H9 (cell line): ENCODE measurements at regions not wholly inside any gene's neighbourhood (a gene's known extent, or its start where the extent isn't known, plus 50 kb on each side); places are given as distances from the start of the nearest gene placed in this dataset.
A peak's percentile ranks its signal among the peaks of the same experiment; 100 is the strongest.

Source experiments
- DNase-seq: peaks from one replicate; pipeline ENCODE4 v3.0.0-alpha.2; 2017
- H2AFZ ChIP-seq: one replicate; pipeline ENCODE4 v1.6.1; 2013; ENCODE audit warnings: mild to moderate bottlenecking, low read length, control low read depth, moderate library complexity
- H2AK5ac ChIP-seq: 2 replicates; pipeline ENCODE4 v1.6.1; 2013; ENCODE audit warnings: low read length, control low read depth, mixed read lengths; ENCODE audit not compliant: insufficient read length
- H2BK120ac ChIP-seq: one replicate; pipeline ENCODE4 v1.6.1; 2013; ENCODE audit warnings: low read depth, mild to moderate bottlenecking, low read length, control low read depth, inconsistent platforms; ENCODE audit not compliant: poor library complexity, severe bottlenecking
- H2BK12ac ChIP-seq: 2 replicates; pipeline ENCODE4 v1.6.1; 2013; ENCODE audit warnings: low read length, control low read depth, mixed read lengths, low read depth; ENCODE audit not compliant: insufficient read length
- H2BK15ac ChIP-seq: 2 replicates; pipeline ENCODE4 v1.6.1; 2013; ENCODE audit warnings: low read depth, low read length, control low read depth
- H2BK20ac ChIP-seq: one replicate; pipeline ENCODE4 v1.6.1; 2013; ENCODE audit warnings: low read depth, mild to moderate bottlenecking, low read length, control low read depth, inconsistent platforms; ENCODE audit not compliant: poor library complexity, severe bottlenecking
- H2BK5ac ChIP-seq: 2 replicates; pipeline ENCODE4 v1.6.1; 2013; ENCODE audit warnings: low read length, control low read depth, mixed read lengths; ENCODE audit not compliant: insufficient read length
- H3K14ac ChIP-seq: 2 replicates; pipeline ENCODE4 v1.6.1; 2013; ENCODE audit warnings: low read length, control low read depth; ENCODE audit not compliant: insufficient read depth
- H3K18ac ChIP-seq: 2 replicates; pipeline ENCODE4 v1.6.1; 2013; ENCODE audit warnings: low read depth, mild to moderate bottlenecking, mixed read lengths, low read length, control low read depth; ENCODE audit not compliant: insufficient read length
- H3K23ac ChIP-seq: 2 replicates; pipeline ENCODE4 v1.6.1; 2013; ENCODE audit warnings: low read length, control low read depth, mixed read lengths, low read depth; ENCODE audit not compliant: insufficient read length
- H3K23me2 ChIP-seq: 2 replicates; pipeline ENCODE4 v1.6.1; 2013; ENCODE audit warnings: low read depth, mild to moderate bottlenecking, mixed read lengths, low read length, control low read depth; ENCODE audit not compliant: insufficient read length, poor library complexity, severe bottlenecking
- H3K27ac ChIP-seq: 2 replicates; pipeline ENCODE4 v1.5.1; 2013; ENCODE audit warnings: low read length, control low read depth, mixed read lengths, low read depth; ENCODE audit not compliant: insufficient read length
- H3K27me3 ChIP-seq: 2 replicates; pipeline ENCODE4 v1.6.1; 2013; ENCODE audit warnings: low read length, control low read depth, inconsistent platforms; ENCODE audit not compliant: insufficient read depth
- H3K4ac ChIP-seq: 2 replicates; pipeline ENCODE4 v1.6.1; 2013; ENCODE audit warnings: low read depth, mild to moderate bottlenecking, control low read depth, inconsistent platforms, low read length, moderate library complexity
- H3K4me1 ChIP-seq: 2 replicates; pipeline ENCODE4 v1.6.1; 2013; ENCODE audit warnings: low read length, control low read depth, inconsistent platforms; ENCODE audit not compliant: insufficient read depth
- H3K4me2 ChIP-seq: 2 replicates; pipeline ENCODE4 v1.6.1; 2013; ENCODE audit warnings: low read length, control low read depth, mixed read lengths; ENCODE audit not compliant: insufficient read length, insufficient read depth
- H3K56ac ChIP-seq: 2 replicates; pipeline ENCODE4 v1.6.1; 2013; ENCODE audit warnings: low read depth, mild to moderate bottlenecking, mixed read lengths, low read length, control low read depth; ENCODE audit not compliant: insufficient read length
- H3K79me1 ChIP-seq: 2 replicates; pipeline ENCODE4 v1.6.1; 2013; ENCODE audit warnings: low read depth, mild to moderate bottlenecking, moderate library complexity, low read length, control low read depth, inconsistent platforms; ENCODE audit not compliant: insufficient read depth, poor library complexity, severe bottlenecking
- H3K79me2 ChIP-seq: 2 replicates; pipeline ENCODE4 v1.6.1; 2013; ENCODE audit warnings: low read length, control low read depth, inconsistent platforms; ENCODE audit not compliant: insufficient read depth
- H3K9ac ChIP-seq: 2 replicates; pipeline ENCODE4 v1.6.1; 2013; ENCODE audit warnings: low read length, control low read depth, mixed read lengths; ENCODE audit not compliant: insufficient read length; ENCODE audit errors: extremely low read depth
- H3K9me3 ChIP-seq: one replicate; pipeline ENCODE4 v1.6.1; 2013; ENCODE audit warnings: low read depth, low read length, inconsistent platforms; ENCODE audit not compliant: control insufficient read depth
- H3T11ph ChIP-seq: one replicate; pipeline ENCODE4 v1.6.1; 2013; ENCODE audit warnings: mild to moderate bottlenecking, low read length, control low read depth, inconsistent platforms
- H4K20me1 ChIP-seq: one replicate; pipeline ENCODE4 v1.6.1; 2013; ENCODE audit not compliant: control insufficient read depth, insufficient read length, insufficient read depth
- H4K5ac ChIP-seq: 2 replicates; pipeline ENCODE4 v1.6.1; 2013; ENCODE audit warnings: low read depth, mild to moderate bottlenecking, mixed read lengths, low read length, control low read depth; ENCODE audit not compliant: insufficient read length
- H4K8ac ChIP-seq: replicated peaks from 2 replicates; pipeline ENCODE4 v1.6.1; 2013; ENCODE audit warnings: low read length, control low read depth, mixed read lengths, low read depth; ENCODE audit not compliant: insufficient read length
- H4K91ac ChIP-seq: 2 replicates; pipeline ENCODE4 v1.6.1; 2013; ENCODE audit warnings: low read depth, mild to moderate bottlenecking, moderate library complexity, mixed read lengths, low read length, control low read depth; ENCODE audit not compliant: insufficient read length
- H3K27ac Mint-ChIP-seq, 3 experiments: 2 replicates in 2 of 3; 3 replicates in 1 of 3; pipeline ENCODE4 v1.8.0; 2020 to 2021; ENCODE audit warnings: mixed read lengths in 3 of 3, mild to moderate bottlenecking in 1 of 3, moderate library complexity in 1 of 3
- H3K27me3 Mint-ChIP-seq: 2 replicates; pipeline ENCODE4 v1.8.0; 2021; ENCODE audit warnings: low read depth, mild to moderate bottlenecking, moderate library complexity, mixed read lengths
- H3K36me3 Mint-ChIP-seq, 3 experiments: 2 replicates in 2 of 3; 3 replicates in 1 of 3; pipeline ENCODE4 v1.8.0; 2020 to 2021; ENCODE audit warnings: low read depth in 3 of 3, mixed read lengths in 3 of 3; ENCODE audit not compliant: insufficient read depth in 1 of 3
- H3K4me1 Mint-ChIP-seq, 2 experiments: 2 replicates each; pipeline ENCODE4 v1.8.0; 2020; ENCODE audit warnings: mixed read lengths in 2 of 2
- H3K4me3 Mint-ChIP-seq, 2 experiments: 2 replicates in 1 of 2; 3 replicates in 1 of 2; pipeline ENCODE4 v1.8.0; 2020 to 2021; ENCODE audit warnings: mild to moderate bottlenecking in 2 of 2, mixed read lengths in 2 of 2, moderate library complexity in 1 of 2
- H3K9me3 Mint-ChIP-seq, 2 experiments: 2 replicates in 1 of 2; 3 replicates in 1 of 2; pipeline ENCODE4 v1.8.0; 2020; ENCODE audit warnings: mild to moderate bottlenecking in 2 of 2, mixed read lengths in 2 of 2, moderate library complexity in 1 of 2
- WGBS: extraction: QIAGEN DNeasy Blood & Tissue Kit; methylation state at CpG from one replicate; pipeline ENCODE4 v1.1.7; 2013; ENCODE audit warnings: missing lambda C conversion rate, low lambda C conversion rate, mixed read lengths; ENCODE audit not compliant: insufficient read length; ENCODE audit errors: extremely low coverage; 5-methylcytosine and 5-hydroxymethylcytosine counted together
- TF ChIP-seq, protein P1 (sequence below): fragments of 200-600 bp; sonication (generic); conservative IDR thresholded peaks from 3 replicates; pipeline ENCODE4 v1.8.0; 2021; ENCODE audit warnings: antibody characterized with exemption, mild to moderate bottlenecking

DNA sequence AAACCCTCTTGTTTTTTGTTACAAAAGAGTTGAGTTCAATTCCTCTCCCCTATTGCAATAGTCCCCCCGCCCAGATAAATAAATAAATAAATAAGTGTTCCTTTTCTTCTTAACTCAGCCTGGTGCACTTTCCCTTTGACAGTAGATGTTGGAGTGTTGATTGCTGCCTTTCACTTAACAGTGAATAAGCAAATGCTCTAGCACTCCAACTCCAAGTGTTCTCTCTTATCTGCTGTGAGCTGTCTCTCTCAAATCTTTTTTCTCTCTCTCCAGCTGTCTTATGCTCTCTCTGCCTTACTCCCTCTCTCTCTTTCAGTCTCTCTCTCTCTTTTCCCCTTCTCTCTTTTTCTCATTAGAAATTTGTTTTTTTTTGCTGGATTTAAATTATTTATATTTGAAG lies 216.7 kb downstream of the TMX3 start:
- Mint-ChIP-seq H3K4me3 (no peak overlapping the region), H3K9me3 (no peaks in the 10 kb centered on the region), H3K27me3 (no peaks in the 10 kb centered on the region), H3K4me1 (peaks cover 12 to 21% of the 10 kb centered on the region in 2 experiments), H3K36me3 (no peaks in the 10 kb centered on the region), H3K27ac (peak overlapping the region in 1 of 3 experiments; percentile 28; a peak in 1 of 7 replicates)
- Histone ChIP-seq H2BK120ac (no peak overlapping the region), H3K4me2 (no peak overlapping the region), H4K5ac (no peak overlapping the region), H3K14ac (no peak overlapping the region), H3K9ac (no peak overlapping the region), H3K4ac (no peak overlapping the region), H2BK20ac (no peak overlapping the region), H3K79me2 (no peaks in the 10 kb centered on the region), H3K27ac (no peak overlapping the region), H3K79me1 (no peaks in the 10 kb centered on the region), H3T11ph (no peak overlapping the region), H2BK5ac (no peak overlapping the region), H3K18ac (no peak overlapping the region), H2BK12ac (no peak overlapping the region), H2AFZ (no peak overlapping the region), H4K8ac (no peak overlapping the region), H3K27me3 (no peaks in the 10 kb centered on the region), H4K91ac (no peak overlapping the region), H3K4me1 (no peaks in the 10 kb centered on the region; the same call in 1 of the 2 replicates), H2BK15ac (no peak overlapping the region), H3K23me2 (no peaks in the 10 kb centered on the region), H2AK5ac (no peak overlapping the region), H3K9me3 (no peaks in the 10 kb centered on the region), H3K56ac (no peak overlapping the region), H4K20me1 (no peaks in the 10 kb centered on the region), H3K23ac (no peak overlapping the region)
- TF ChIP-seq, protein P1, sequence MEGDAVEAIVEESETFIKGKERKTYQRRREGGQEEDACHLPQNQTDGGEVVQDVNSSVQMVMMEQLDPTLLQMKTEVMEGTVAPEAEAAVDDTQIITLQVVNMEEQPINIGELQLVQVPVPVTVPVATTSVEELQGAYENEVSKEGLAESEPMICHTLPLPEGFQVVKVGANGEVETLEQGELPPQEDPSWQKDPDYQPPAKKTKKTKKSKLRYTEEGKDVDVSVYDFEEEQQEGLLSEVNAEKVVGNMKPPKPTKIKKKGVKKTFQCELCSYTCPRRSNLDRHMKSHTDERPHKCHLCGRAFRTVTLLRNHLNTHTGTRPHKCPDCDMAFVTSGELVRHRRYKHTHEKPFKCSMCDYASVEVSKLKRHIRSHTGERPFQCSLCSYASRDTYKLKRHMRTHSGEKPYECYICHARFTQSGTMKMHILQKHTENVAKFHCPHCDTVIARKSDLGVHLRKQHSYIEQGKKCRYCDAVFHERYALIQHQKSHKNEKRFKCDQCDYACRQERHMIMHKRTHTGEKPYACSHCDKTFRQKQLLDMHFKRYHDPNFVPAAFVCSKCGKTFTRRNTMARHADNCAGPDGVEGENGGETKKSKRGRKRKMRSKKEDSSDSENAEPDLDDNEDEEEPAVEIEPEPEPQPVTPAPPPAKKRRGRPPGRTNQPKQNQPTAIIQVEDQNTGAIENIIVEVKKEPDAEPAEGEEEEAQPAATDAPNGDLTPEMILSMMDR = no peak
- DNase-seq = no peak
- WGBS = no CpG with 5 or more reads among the region's 1 CpG
